Astrocyte (in vitro differentiated cells and primary cell): ENCODE measurements at regions not wholly inside any gene's neighbourhood (a gene's known extent, or its start where the extent isn't known, plus 50 kb on each side); places are given as distances from the start of the nearest gene placed in this dataset.

Experiments
- DNase-seq: peaks from one replicate; pipeline ENCODE4 v3.0.0-alpha.2; 2010; ENCODE audit warnings: low read depth
- FAIRE-seq: peaks from 2 replicates; lab custom pipeline; 2011; peaks lifted over from hg19 to GRCh38; lab: Jason Lieb, UNC
- H2AFZ ChIP-seq: 2 replicates; pipeline ENCODE4 v1.6.0; 2012; ENCODE audit warnings: low read depth, low read length, inconsistent platforms
- H3K27ac ChIP-seq: 2 replicates; pipeline ENCODE4 v1.5.1; 2011; ENCODE audit warnings: low read depth, low read length, inconsistent platforms
- H3K27me3 ChIP-seq: 2 replicates; pipeline ENCODE4 v1.6.0; 2011; ENCODE audit warnings: low read length, inconsistent platforms; ENCODE audit not compliant: insufficient read depth
- H3K36me3 ChIP-seq: 2 replicates; pipeline ENCODE4 v1.5.1; 2011; ENCODE audit warnings: low read length, inconsistent platforms; ENCODE audit not compliant: insufficient read depth
- H3K4me1 ChIP-seq: 2 replicates; pipeline ENCODE4 v1.5.1; 2011; ENCODE audit warnings: low read length, inconsistent platforms; ENCODE audit not compliant: insufficient read depth
- H3K4me2 ChIP-seq: 2 replicates; pipeline ENCODE4 v1.6.0; 2012; ENCODE audit warnings: low read length, inconsistent platforms
- H3K4me3 ChIP-seq: 2 replicates; pipeline ENCODE4 v1.5.1; 2011; ENCODE audit warnings: low read depth, mild to moderate bottlenecking, low read length, inconsistent platforms; ENCODE audit not compliant: insufficient read depth
- H3K79me2 ChIP-seq: 2 replicates; pipeline ENCODE4 v1.6.0; 2012; ENCODE audit warnings: mild to moderate bottlenecking, low read length, inconsistent platforms; ENCODE audit not compliant: insufficient read depth
- H3K9ac ChIP-seq: 2 replicates; pipeline ENCODE4 v1.6.0; 2012; ENCODE audit warnings: mild to moderate bottlenecking, low read length, inconsistent platforms
- H3K9me3 ChIP-seq: 2 replicates; pipeline ENCODE4 v1.5.1; 2012; ENCODE audit warnings: low read depth, mild to moderate bottlenecking, low read length, inconsistent platforms; ENCODE audit not compliant: insufficient read depth
- H4K20me1 ChIP-seq: 2 replicates; pipeline ENCODE4 v1.6.0; 2012; ENCODE audit warnings: low read length, inconsistent platforms; ENCODE audit not compliant: insufficient read depth
- H3K27ac Mint-ChIP-seq: one replicate; pipeline ENCODE4 v1.8.0; 2021; ENCODE audit warnings: mild to moderate bottlenecking, mixed read lengths; ENCODE audit not compliant: unreplicated experiment
- H3K27me3 Mint-ChIP-seq: one replicate; pipeline ENCODE4 v1.8.0; 2021; ENCODE audit warnings: low read depth, mixed read lengths; ENCODE audit not compliant: unreplicated experiment
- H3K36me3 Mint-ChIP-seq: one replicate; pipeline ENCODE4 v1.8.0; 2021; ENCODE audit warnings: low read depth, mixed read lengths; ENCODE audit not compliant: unreplicated experiment
- H3K4me1 Mint-ChIP-seq: one replicate; pipeline ENCODE4 v1.8.0; 2021; ENCODE audit warnings: low read depth, mixed read lengths; ENCODE audit not compliant: unreplicated experiment
- H3K4me3 Mint-ChIP-seq: one replicate; pipeline ENCODE4 v1.8.0; 2021; ENCODE audit warnings: mild to moderate bottlenecking, moderate library complexity, mixed read lengths; ENCODE audit not compliant: unreplicated experiment
- H3K9me3 Mint-ChIP-seq: one replicate; pipeline ENCODE4 v1.8.0; 2021; ENCODE audit warnings: mild to moderate bottlenecking, mixed read lengths; ENCODE audit not compliant: unreplicated experiment
- CTCF ChIP-seq: IDR thresholded peaks from 2 replicates; pipeline ENCODE4 v1.5.1; 2011; ENCODE audit warnings: low read depth, mild to moderate bottlenecking, inconsistent platforms, low read length, moderate library complexity; ENCODE audit not compliant: insufficient read depth
- EZH2 ChIP-seq: IDR thresholded peaks from 2 replicates; pipeline ENCODE4 v1.6.1; 2012; ENCODE audit warnings: mild to moderate bottlenecking, low read length, inconsistent platforms; ENCODE audit not compliant: insufficient read depth

- H2AFZ ChIP-seq, result no peak overlapping the region
- H3K4me2 ChIP-seq, result no peak overlapping the region
- peaks cover under 1% of the 10 kb centered on the region for H3K4me1 Mint-ChIP-seq
- no peak for TF ChIP-seq EZH2
- TF ChIP-seq CTCF, result no peak
- H3K79me2 ChIP-seq, result no peaks in the 10 kb centered on the region
- H3K27ac Mint-ChIP-seq, result no peak overlapping the region
- no peaks in the 10 kb centered on the region for H3K9me3 ChIP-seq
- no peaks in the 10 kb centered on the region for H4K20me1 ChIP-seq
- H3K27ac ChIP-seq, result no peak overlapping the region
- H3K9me3 Mint-ChIP-seq, result no peaks in the 10 kb centered on the region
- no peak for DNase-seq
- FAIRE-seq, result no peak
- H3K36me3 Mint-ChIP-seq, result no peaks in the 10 kb centered on the region
- H3K9ac ChIP-seq, result no peak overlapping the region
- H3K27me3 Mint-ChIP-seq, result peaks cover 2% of the 10 kb centered on the region
- H3K36me3 ChIP-seq, result no peaks in the 10 kb centered on the region
- no peaks in the 10 kb centered on the region for H3K27me3 ChIP-seq
- H3K4me1 ChIP-seq, result no peaks in the 10 kb centered on the region
- H3K4me3 ChIP-seq, result no peak overlapping the region
- no peak overlapping the region for H3K4me3 Mint-ChIP-seq
These were observed 64.0 kb upstream of the LTA4H start for GRCh38 chr12:96099421-96099820.

DNA sequence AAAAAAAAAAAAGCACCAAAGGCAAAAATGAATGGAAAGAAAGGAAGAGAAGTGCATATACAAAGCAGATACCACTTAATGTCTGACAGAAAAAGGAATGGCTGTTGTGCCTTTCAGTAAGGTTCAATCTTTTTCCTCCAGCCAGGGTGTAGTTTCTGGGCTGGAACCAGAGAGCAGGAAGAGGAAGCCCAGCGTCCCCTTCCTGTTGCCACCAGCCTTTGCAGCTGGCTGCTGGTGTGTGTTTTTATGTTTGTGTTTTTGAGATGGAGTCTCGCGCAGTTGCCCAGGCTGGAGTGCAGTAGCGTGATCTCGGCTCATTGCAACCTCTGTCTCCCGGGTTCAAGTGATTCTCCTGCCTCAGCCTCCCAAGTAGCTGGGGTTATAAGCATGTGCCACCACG lies 64.6 kb upstream of the LTA4H start:
- DNase-seq, result no peak
- H3K9ac ChIP-seq, result no peak overlapping the region
- no peaks in the 10 kb centered on the region for H3K36me3 ChIP-seq
- Mint-ChIP-seq H3K9me3 (no peaks in the 10 kb centered on the region), H3K27ac (no peak overlapping the region), H3K4me1 (no peaks in the 10 kb centered on the region), H3K36me3 (no peaks in the 10 kb centered on the region), H3K27me3 (no peaks in the 10 kb centered on the region), H3K4me3 (no peak overlapping the region)
- no peaks in the 10 kb centered on the region for H4K20me1 ChIP-seq
- H2AFZ ChIP-seq, result no peak overlapping the region
- no peaks in the 10 kb centered on the region for H3K4me1 ChIP-seq
- no peaks in the 10 kb centered on the region for H3K27me3 ChIP-seq
- no peak overlapping the region for H3K4me2 ChIP-seq
- H3K9me3 ChIP-seq, result no peaks in the 10 kb centered on the region
- FAIRE-seq, result no peak
- TF ChIP-seq CTCF, result no peak
- TF ChIP-seq EZH2, result no peak
- H3K27ac ChIP-seq, result no peak overlapping the region
- H3K4me3 ChIP-seq, result no peak overlapping the region
- H3K79me2 ChIP-seq, result no peaks in the 10 kb centered on the region

DNA sequence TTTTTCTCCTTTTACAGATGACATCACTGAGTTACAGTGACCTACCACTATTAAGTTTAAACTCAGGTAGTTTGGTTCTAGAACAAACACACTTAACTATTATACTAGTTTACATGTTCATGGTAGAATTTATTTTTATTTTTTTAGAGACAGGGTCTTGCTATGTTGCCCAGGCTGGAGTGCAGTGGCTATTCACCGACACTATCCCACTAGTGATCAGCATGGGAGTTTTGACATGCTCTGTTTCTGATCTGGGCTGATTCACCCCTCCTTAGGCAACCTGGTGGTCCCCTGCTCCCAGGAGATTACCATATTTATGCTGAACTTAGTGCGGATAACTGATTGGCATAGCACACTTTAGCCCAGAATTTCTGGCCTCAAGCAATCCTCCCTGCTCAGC lies 66.4 kb upstream of the LTA4H start:
- no peaks in the 10 kb centered on the region for H4K20me1 ChIP-seq
- no peak overlapping the region for H3K4me3 Mint-ChIP-seq

More for the DNA sequence above, 66.4 kb upstream of the LTA4H start:
- no peak overlapping the region for H3K27ac ChIP-seq
- H3K79me2 ChIP-seq, result no peaks in the 10 kb centered on the region
- no peak overlapping the region for H3K9ac ChIP-seq
- Mint-ChIP-seq H3K36me3 (no peaks in the 10 kb centered on the region), H3K27me3 (peaks cover 3% of the 10 kb centered on the region), H3K4me1 (no peaks in the 10 kb centered on the region), H3K9me3 (peaks cover 2% of the 10 kb centered on the region), H3K27ac (no peak overlapping the region)
- TF ChIP-seq EZH2 (no peak), CTCF (no peak)
- H3K4me1 ChIP-seq, result no peaks in the 10 kb centered on the region
- H3K9me3 ChIP-seq, result no peaks in the 10 kb centered on the region
- no peaks in the 10 kb centered on the region for H3K36me3 ChIP-seq
- no peak for DNase-seq
- FAIRE-seq, result no peak
- H3K4me3 ChIP-seq, result no peak overlapping the region
- no peaks in the 10 kb centered on the region for H3K27me3 ChIP-seq
- H2AFZ ChIP-seq, result no peak overlapping the region
- no peak overlapping the region for H3K4me2 ChIP-seq
